ENCODE measurements at regions not wholly inside any gene's neighbourhood (a gene's known extent, or its start where the extent isn't known, plus 50 kb on each side); places are given as distances from the start of the nearest gene placed in this dataset.

- Histone ChIP-seq H3K27me3 (ENCODE audit: control insufficient read depth, insufficient read depth, low read length) (no peaks in the 10 kb centered on the region; the same call in 1 of the 2 replicates), H3K36me3 (ENCODE audit: control insufficient read depth, insufficient read depth, low read length) (no peaks in the 10 kb centered on the region), H3K4me3 (ENCODE audit: low read depth in 2 of 2, low read length in 2 of 2) (no peak overlapping the region), H3K9me3 (ENCODE audit: control insufficient read depth, insufficient read depth, low read depth, low read length) (no peaks in the 10 kb centered on the region), H3K27ac (ENCODE audit: low read length) (no peak overlapping the region), H3K4me1 (ENCODE audit: control insufficient read depth, insufficient read depth, low read length) (no peaks in the 10 kb centered on the region)
- no TSS peak for BruUV-seq (replicated peaks)
- TF ChIP-seq, protein P1, sequence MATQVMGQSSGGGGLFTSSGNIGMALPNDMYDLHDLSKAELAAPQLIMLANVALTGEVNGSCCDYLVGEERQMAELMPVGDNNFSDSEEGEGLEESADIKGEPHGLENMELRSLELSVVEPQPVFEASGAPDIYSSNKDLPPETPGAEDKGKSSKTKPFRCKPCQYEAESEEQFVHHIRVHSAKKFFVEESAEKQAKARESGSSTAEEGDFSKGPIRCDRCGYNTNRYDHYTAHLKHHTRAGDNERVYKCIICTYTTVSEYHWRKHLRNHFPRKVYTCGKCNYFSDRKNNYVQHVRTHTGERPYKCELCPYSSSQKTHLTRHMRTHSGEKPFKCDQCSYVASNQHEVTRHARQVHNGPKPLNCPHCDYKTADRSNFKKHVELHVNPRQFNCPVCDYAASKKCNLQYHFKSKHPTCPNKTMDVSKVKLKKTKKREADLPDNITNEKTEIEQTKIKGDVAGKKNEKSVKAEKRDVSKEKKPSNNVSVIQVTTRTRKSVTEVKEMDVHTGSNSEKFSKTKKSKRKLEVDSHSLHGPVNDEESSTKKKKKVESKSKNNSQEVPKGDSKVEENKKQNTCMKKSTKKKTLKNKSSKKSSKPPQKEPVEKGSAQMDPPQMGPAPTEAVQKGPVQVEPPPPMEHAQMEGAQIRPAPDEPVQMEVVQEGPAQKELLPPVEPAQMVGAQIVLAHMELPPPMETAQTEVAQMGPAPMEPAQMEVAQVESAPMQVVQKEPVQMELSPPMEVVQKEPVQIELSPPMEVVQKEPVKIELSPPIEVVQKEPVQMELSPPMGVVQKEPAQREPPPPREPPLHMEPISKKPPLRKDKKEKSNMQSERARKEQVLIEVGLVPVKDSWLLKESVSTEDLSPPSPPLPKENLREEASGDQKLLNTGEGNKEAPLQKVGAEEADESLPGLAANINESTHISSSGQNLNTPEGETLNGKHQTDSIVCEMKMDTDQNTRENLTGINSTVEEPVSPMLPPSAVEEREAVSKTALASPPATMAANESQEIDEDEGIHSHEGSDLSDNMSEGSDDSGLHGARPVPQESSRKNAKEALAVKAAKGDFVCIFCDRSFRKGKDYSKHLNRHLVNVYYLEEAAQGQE (IDR thresholded peaks at IDR 0.05; ENCODE audit: insufficient read depth in 1 of 2, low read depth in 2 of 2, low read length in 1 of 2), result no peak
- TF ChIP-seq POLR2AphosphoS5 (IDR thresholded peaks at IDR 0.05; ENCODE audit: low read depth, low read length) (no peak), CTCF (IDR thresholded peaks at IDR 0.05) (no peak), SIN3A (IDR thresholded peaks at IDR 0.05; ENCODE audit: borderline replicate concordance, insufficient read depth, low read depth, low read length) (no peak), TCF7L2 (IDR thresholded peaks at IDR 0.05; ENCODE audit: low read depth, low read length) (no peak)
- ATAC-seq (no peak), DNase-seq (ENCODE audit: low read depth, low spot score) (no peak)
- CTCF ChIA-PET, result no interaction called here
- POLR2A ChIA-PET, result no interaction called here
- in situ Hi-C loops (cut with HindIII; ENCODE audit: low pct_unique_long_range_greater_than_20kb, low sequenced_read_pairs), result no loop called here
- intact Hi-C loops (cut with micrococcal nuclease; ENCODE audit: unreplicated experiment), result no loop called here
Observed at GRCh38 chr3:72301779-72302178, 516.8 kb upstream of the PROK2 start.

- POLR2A ChIA-PET, result no interaction called here
- Histone ChIP-seq H3K27ac (ENCODE audit: low read length) (no peak overlapping the region), H3K27me3 (ENCODE audit: control insufficient read depth, insufficient read depth, low read length) (no peaks in the 10 kb centered on the region; the same call in 1 of the 2 replicates), H3K36me3 (ENCODE audit: control insufficient read depth, insufficient read depth, low read length) (no peaks in the 10 kb centered on the region), H3K9me3 (ENCODE audit: control insufficient read depth, insufficient read depth, low read depth, low read length) (no peaks in the 10 kb centered on the region), H3K4me1 (ENCODE audit: control insufficient read depth, insufficient read depth, low read length) (no peaks in the 10 kb centered on the region), H3K4me3 (ENCODE audit: low read depth in 2 of 2, low read length in 2 of 2) (no peak overlapping the region)
- in situ Hi-C loops (cut with HindIII; ENCODE audit: low pct_unique_long_range_greater_than_20kb, low sequenced_read_pairs) (no loop called here), intact Hi-C loops (cut with micrococcal nuclease; ENCODE audit: unreplicated experiment) (no loop called here)
- TF ChIP-seq POLR2AphosphoS5 (IDR thresholded peaks at IDR 0.05; ENCODE audit: low read depth, low read length) (no peak), TCF7L2 (IDR thresholded peaks at IDR 0.05; ENCODE audit: low read depth, low read length) (no peak), SIN3A (IDR thresholded peaks at IDR 0.05; ENCODE audit: borderline replicate concordance, insufficient read depth, low read depth, low read length) (no peak), CTCF (IDR thresholded peaks at IDR 0.05) (no peak)
- TF ChIP-seq, protein P1 (IDR thresholded peaks at IDR 0.05; ENCODE audit: insufficient read depth in 1 of 2, low read depth in 2 of 2, low read length in 1 of 2), result no peak
- BruUV-seq (replicated peaks), result no TSS peak
- CTCF ChIA-PET, result no interaction called here
- DNase-seq (ENCODE audit: low read depth, low spot score) (no peak), ATAC-seq (no peak)
Observed at GRCh38 chr3:72300621-72301020, 515.7 kb upstream of the PROK2 start.
